Suprapubic skin (tissue), 4 donors: ENCODE measurements at regions not wholly inside any gene's neighbourhood (a gene's known extent, or its start where the extent isn't known, plus 50 kb on each side); places are given as distances from the start of the nearest gene placed in this dataset.

ENCODE experiments used
- CTCF ChIP-seq, 2 donors: fragments of 200-600 bp in 1 of 2; fragments of 450-650 bp in 1 of 2; sonication (generic) in 1 of 2; IDR thresholded peaks; one replicate each; pipeline ENCODE4 v1.5.1; 2016 to 2019; ENCODE audit warnings: antibody characterized with exemption in 2 of 2, mild to moderate bottlenecking in 1 of 2, moderate library complexity in 1 of 2
- POLR2A ChIP-seq, 2 donors: fragments of 450-650 bp; IDR thresholded peaks; one replicate each; pipeline ENCODE4 v1.6.1; 2017; ENCODE audit warnings: antibody characterized with exemption in 2 of 2, mild to moderate bottlenecking in 2 of 2, moderate library complexity in 2 of 2
- POLR2AphosphoS5 ChIP-seq, 3 donors: sonication (generic); formaldehyde crosslinking; IDR thresholded peaks; one replicate each; pipeline ENCODE4 v1.6.1; 2017; ENCODE audit warnings: antibody characterized with exemption in 3 of 3

- no peak for TF ChIP-seq CTCF (IDR thresholded peaks at IDR 0.05)
- TF ChIP-seq POLR2A (IDR thresholded peaks at IDR 0.05): no peak
- no peak for TF ChIP-seq POLR2AphosphoS5 (IDR thresholded peaks at IDR 0.05)
These were observed 267.0 kb downstream of the NOL4 start for GRCh38 chr18:33957707-33958106.
